Panc1 (cell line): ENCODE measurements at regions not wholly inside any gene's neighbourhood (a gene's known extent, or its start where the extent isn't known, plus 50 kb on each side); places are given as distances from the start of the nearest gene placed in this dataset.

Source experiments
- CTCF ChIP-seq: fragments of 450-650 bp; IDR thresholded peaks from 2 replicates; pipeline ENCODE4 v1.5.1; 2017; ENCODE audit warnings: mild to moderate bottlenecking
- POLR2AphosphoS5 ChIP-seq: IDR thresholded peaks from 2 replicates; pipeline ENCODE4 v1.6.1; 2012; ENCODE audit warnings: mild to moderate bottlenecking, low read depth, low read length, moderate library complexity
- TCF7L2 ChIP-seq: IDR thresholded peaks from 2 replicates; pipeline ENCODE4 v1.6.1; 2011; ENCODE audit warnings: mild to moderate bottlenecking, low read depth, low read length, inconsistent platforms
- TF ChIP-seq, protein P1 (sequence below), 2 experiments: IDR thresholded peaks; 2 replicates each; pipeline ENCODE4 v1.6.1; 2011 to 2012; ENCODE audit warnings: low read depth in 2 of 2, control low read depth in 1 of 2, low read length in 1 of 2, mild to moderate bottlenecking in 1 of 2, moderate library complexity in 1 of 2; ENCODE audit not compliant: insufficient read depth in 1 of 2

- TF ChIP-seq CTCF (no peak), POLR2AphosphoS5 (no peak), TCF7L2 (no peak)
- TF ChIP-seq, protein P1, sequence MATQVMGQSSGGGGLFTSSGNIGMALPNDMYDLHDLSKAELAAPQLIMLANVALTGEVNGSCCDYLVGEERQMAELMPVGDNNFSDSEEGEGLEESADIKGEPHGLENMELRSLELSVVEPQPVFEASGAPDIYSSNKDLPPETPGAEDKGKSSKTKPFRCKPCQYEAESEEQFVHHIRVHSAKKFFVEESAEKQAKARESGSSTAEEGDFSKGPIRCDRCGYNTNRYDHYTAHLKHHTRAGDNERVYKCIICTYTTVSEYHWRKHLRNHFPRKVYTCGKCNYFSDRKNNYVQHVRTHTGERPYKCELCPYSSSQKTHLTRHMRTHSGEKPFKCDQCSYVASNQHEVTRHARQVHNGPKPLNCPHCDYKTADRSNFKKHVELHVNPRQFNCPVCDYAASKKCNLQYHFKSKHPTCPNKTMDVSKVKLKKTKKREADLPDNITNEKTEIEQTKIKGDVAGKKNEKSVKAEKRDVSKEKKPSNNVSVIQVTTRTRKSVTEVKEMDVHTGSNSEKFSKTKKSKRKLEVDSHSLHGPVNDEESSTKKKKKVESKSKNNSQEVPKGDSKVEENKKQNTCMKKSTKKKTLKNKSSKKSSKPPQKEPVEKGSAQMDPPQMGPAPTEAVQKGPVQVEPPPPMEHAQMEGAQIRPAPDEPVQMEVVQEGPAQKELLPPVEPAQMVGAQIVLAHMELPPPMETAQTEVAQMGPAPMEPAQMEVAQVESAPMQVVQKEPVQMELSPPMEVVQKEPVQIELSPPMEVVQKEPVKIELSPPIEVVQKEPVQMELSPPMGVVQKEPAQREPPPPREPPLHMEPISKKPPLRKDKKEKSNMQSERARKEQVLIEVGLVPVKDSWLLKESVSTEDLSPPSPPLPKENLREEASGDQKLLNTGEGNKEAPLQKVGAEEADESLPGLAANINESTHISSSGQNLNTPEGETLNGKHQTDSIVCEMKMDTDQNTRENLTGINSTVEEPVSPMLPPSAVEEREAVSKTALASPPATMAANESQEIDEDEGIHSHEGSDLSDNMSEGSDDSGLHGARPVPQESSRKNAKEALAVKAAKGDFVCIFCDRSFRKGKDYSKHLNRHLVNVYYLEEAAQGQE (IDR thresholded peaks at IDR 0.05; ENCODE audit: insufficient read depth in 1 of 2, low read depth in 2 of 2, low read length in 1 of 2) = no peak
These were observed 341.8 kb upstream of the CCDC179 start for GRCh38 chr11:23201936-23202522.
